Neural progenitor cell (in vitro differentiated cells): ENCODE measurements at regions not wholly inside any gene's neighbourhood (a gene's known extent, or its start where the extent isn't known, plus 50 kb on each side); places are given as distances from the start of the nearest gene placed in this dataset.

Experiments used
- CTCF ChIP-seq: fragments of 200-600 bp; sonication (generic); IDR thresholded peaks from 2 replicates; pipeline ENCODE4 v1.5.1; 2017; ENCODE audit warnings: antibody characterized with exemption, mild to moderate bottlenecking
- EZH2 ChIP-seq: fragments of 200-600 bp; sonication (generic); IDR thresholded peaks from 2 replicates; pipeline ENCODE4 v1.6.1; 2017; ENCODE audit warnings: antibody characterized with exemption, mild to moderate bottlenecking, moderate library complexity
- EZH2phosphoT487 ChIP-seq: fragments of 200-600 bp; sonication (generic); IDR thresholded peaks from 2 replicates; pipeline ENCODE4 v1.6.1; 2017; ENCODE audit warnings: antibody characterized with exemption

GRCh38 chr17:72421128-72422092 lies 300.6 kb downstream of the SOX9 start:
- TF ChIP-seq CTCF (no peak), EZH2phosphoT487 (no peak), EZH2 (no peak)
